ENCODE measurements at regions not wholly inside any gene's neighbourhood (a gene's known extent, or its start where the extent isn't known, plus 50 kb on each side); places are given as distances from the start of the nearest gene placed in this dataset.

DNA sequence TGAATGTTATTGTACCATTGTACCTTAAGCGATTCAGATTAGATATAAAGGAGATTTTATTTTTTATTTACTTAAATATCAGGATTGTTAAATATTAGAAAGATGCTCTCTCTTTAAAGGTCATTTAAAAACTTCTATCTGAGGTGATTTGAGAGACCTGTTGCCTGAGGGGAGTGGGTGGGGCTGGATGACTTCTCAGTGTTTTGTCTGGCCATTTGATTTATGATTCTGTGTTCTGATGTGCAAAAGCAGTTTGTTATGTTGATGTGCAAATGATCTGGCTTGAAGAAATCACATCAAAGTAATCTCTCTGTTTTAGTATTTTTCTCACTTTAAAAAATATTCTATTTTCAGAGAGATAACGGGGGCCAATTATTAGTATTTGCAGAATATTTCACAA lies 370.8 kb downstream of the NUP35 start:
- in situ Hi-C loops (cut with MboI; ENCODE audit: low pct_unique_long_range_greater_than_20kb, low sequenced_read_pairs, unreplicated experiment), result no loop called here
- TF ChIP-seq, protein P1, sequence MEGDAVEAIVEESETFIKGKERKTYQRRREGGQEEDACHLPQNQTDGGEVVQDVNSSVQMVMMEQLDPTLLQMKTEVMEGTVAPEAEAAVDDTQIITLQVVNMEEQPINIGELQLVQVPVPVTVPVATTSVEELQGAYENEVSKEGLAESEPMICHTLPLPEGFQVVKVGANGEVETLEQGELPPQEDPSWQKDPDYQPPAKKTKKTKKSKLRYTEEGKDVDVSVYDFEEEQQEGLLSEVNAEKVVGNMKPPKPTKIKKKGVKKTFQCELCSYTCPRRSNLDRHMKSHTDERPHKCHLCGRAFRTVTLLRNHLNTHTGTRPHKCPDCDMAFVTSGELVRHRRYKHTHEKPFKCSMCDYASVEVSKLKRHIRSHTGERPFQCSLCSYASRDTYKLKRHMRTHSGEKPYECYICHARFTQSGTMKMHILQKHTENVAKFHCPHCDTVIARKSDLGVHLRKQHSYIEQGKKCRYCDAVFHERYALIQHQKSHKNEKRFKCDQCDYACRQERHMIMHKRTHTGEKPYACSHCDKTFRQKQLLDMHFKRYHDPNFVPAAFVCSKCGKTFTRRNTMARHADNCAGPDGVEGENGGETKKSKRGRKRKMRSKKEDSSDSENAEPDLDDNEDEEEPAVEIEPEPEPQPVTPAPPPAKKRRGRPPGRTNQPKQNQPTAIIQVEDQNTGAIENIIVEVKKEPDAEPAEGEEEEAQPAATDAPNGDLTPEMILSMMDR (IDR thresholded peaks at IDR 0.05; ENCODE audit: extremely low read depth, insufficient read depth, missing control alignments), result no peak

DNA sequence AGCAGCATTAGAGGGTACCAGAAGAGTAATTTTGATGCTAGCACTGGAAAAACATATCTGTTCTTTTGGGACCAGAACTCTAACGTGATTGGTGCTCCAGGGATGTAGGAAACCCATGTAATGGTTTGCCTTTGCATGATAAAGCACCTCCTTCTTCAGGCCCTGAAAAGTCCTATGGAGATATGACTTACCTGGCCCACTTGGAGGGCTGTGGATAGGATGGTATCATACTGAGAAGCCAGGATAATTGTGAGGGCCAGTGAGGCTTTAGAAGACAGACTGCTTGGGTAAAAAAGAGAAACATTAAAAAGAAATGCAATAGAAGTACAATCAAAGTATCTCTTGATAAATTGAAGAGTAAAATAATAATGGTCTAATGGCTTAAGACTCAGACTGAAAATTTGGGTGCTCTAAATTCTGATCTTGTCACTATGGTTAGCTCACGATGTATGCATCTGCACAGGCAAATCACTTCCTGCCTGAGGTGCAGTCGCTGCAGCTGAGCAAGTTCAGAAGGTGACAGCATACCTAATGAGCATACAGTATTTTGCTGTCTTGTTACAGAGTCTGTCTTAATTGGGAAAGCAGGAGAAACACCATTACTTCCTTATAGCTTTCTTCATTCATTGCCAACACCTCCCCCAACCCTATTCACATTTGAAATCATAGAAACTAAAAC lies 371.5 kb downstream of the NUP35 start:
- TF ChIP-seq, protein P1 (IDR thresholded peaks at IDR 0.05; ENCODE audit: extremely low read depth, insufficient read depth, missing control alignments), result no peak
- peak; percentile 21 for DNase-seq (ENCODE audit: low spot score)
- in situ Hi-C loops (cut with MboI; ENCODE audit: low pct_unique_long_range_greater_than_20kb, low sequenced_read_pairs, unreplicated experiment), result no loop called here

More for the DNA sequence above, 370.8 kb downstream of the NUP35 start:
- no peak for DNase-seq (ENCODE audit: low spot score)

DNA sequence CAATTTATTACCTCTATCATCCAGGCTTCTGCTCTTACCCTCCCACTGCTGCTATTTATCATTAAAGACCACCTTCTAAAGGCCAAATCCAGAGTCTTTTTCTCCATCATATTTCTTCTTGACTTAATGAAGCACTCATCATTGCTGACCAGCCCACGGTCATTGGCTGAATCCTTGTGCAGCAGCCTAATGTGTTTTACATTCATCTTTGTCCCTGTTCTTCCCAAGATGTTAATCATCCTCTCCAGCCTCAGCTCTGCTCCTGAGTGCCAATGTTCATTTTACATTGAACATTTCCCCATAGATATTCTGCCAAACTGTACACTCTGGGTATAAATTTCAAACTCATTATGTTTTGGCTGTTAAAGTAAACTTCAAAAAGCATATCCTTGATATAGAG lies 373.6 kb downstream of the NUP35 start:
- in situ Hi-C loops (cut with MboI; ENCODE audit: low pct_unique_long_range_greater_than_20kb, low sequenced_read_pairs, unreplicated experiment), result no loop called here
- DNase-seq (ENCODE audit: low spot score), result no peak
- TF ChIP-seq, protein P1 (IDR thresholded peaks at IDR 0.05; ENCODE audit: extremely low read depth, insufficient read depth, missing control alignments), result no peak

DNA sequence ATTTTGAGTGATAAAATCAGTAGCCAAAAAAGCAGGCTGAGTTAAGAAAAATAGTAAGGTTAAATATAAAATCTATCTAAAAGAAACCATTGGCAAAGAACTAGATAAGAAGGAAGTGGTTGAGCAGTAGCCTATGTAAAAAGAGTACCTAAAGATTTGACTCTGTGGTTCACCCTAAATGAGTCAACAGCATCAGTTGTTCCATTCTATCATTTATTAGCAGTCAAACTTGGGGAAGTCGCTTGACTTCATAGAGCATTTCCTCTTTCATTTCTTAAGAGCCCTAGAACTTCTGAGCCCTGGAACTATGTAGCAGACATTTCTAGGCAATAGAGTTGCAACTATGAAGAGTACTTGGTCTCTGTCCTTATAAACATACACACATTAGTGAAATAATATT lies 381.7 kb downstream of the NUP35 start:
- TF ChIP-seq, protein P1 (IDR thresholded peaks at IDR 0.05; ENCODE audit: extremely low read depth, insufficient read depth, missing control alignments), result no peak
- in situ Hi-C loops (cut with MboI; ENCODE audit: low pct_unique_long_range_greater_than_20kb, low sequenced_read_pairs, unreplicated experiment), result no loop called here
- DNase-seq (ENCODE audit: low spot score), result peak; percentile 4

DNA sequence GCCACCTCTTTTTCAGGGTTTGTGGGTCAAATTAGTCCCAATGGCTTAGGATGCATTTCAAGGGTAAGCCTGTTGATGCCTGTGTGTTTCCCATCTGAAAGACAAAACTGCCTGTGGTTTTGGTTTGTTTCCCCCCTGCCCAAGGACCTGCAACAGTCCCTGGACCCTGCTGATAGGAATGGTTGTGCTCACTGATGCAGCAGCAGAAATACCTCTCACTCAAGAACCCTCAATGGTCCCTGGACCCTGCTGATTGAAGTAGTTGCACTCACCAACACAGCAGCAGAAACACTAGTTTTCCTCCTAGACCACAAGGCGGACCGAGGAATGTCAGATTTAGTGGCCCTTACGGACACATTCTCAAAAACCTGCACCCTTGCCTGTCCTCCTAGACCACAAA lies 386.9 kb downstream of the NUP35 start:
- no peak for DNase-seq (ENCODE audit: low spot score)
- in situ Hi-C loops (cut with MboI; ENCODE audit: low pct_unique_long_range_greater_than_20kb, low sequenced_read_pairs, unreplicated experiment), result no loop called here

DNA sequence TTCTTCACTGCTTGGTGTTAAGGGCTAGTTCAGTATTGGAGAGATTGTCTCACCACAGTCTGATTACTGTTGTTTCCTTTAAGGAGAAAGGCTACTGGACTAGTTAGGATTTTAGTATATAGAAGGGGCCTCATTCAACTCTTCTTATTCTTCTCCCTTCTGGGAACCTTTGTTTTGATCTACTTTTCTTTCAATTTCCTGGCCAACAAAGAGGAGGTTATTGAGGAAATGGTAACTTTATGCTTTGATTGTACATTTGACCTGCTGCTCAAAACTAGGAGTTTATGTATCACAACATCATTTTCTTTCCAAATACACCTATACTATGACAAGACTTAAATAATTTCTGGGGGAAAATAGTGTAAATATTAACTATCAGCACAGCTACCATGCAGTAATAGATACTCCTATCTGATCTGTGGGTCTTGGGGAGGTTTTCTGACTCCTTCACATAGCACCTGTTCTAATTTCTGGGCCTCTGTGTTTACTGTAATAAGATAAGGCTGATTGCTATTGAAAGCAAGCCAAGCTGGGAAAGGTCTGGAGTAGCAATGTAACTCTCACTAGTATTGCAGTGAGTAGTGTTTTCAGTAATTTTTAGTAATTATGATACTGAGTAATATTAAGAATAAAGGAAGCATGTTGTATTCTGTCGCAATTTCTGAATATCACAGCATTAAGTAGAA lies 395.3 kb downstream of the NUP35 start:
- DNase-seq (ENCODE audit: low spot score), result no peak
- in situ Hi-C loops (cut with MboI; ENCODE audit: low pct_unique_long_range_greater_than_20kb, low sequenced_read_pairs, unreplicated experiment), result no loop called here
- TF ChIP-seq, protein P1 (IDR thresholded peaks at IDR 0.05; ENCODE audit: extremely low read depth, insufficient read depth, missing control alignments), result no peak

More for the DNA sequence above, 386.9 kb downstream of the NUP35 start:
- TF ChIP-seq, protein P1 (IDR thresholded peaks at IDR 0.05; ENCODE audit: extremely low read depth, insufficient read depth, missing control alignments), result no peak
